SK-N-SH (cell line): ENCODE measurements at regions not wholly inside any gene's neighbourhood (a gene's known extent, or its start where the extent isn't known, plus 50 kb on each side); places are given as distances from the start of the nearest gene placed in this dataset.

Experiments
- CTCF ChIA-PET: fragments of 300-600, 350-600 bp; formaldehyde crosslinking; extraction: SDS; loops from one replicate; lab custom pipeline; 2021; lab: Yijun Ruan, JAX
- POLR2A ChIA-PET: fragments of 350-600 bp; sonication (Branson Sonifier 250); formaldehyde crosslinking; extraction: SDS; loops from one replicate; lab custom pipeline; 2020; ENCODE audit warnings: antibody characterized with exemption, inconsistent platforms; lab: Yijun Ruan, JAX
- DNase-seq: peaks from one replicate; pipeline ENCODE4 v3.0.0; 2012
- H2AFZ ChIP-seq: fragments of 200-600 bp; sonication (generic); 2 replicates; pipeline ENCODE4 v1.8.1; 2016; ENCODE audit warnings: antibody characterized with exemption, mild to moderate bottlenecking, low read depth
- H3F3A ChIP-seq: fragments of 200-600 bp; sonication (generic); replicated peaks from 2 replicates; pipeline ENCODE3; 2016; ENCODE audit warnings: antibody characterized with exemption, mild to moderate bottlenecking; ENCODE audit not compliant: insufficient read depth
- H3K27ac ChIP-seq, 2 experiments: fragments of 200-500 bp in 1 of 2; fragments of 200-600 bp in 1 of 2; sonication (Bioruptor generic) in 1 of 2; sonication (generic), shearing (Covaris generic) in 1 of 2; 2 replicates each; pipeline versions ENCODE4 v1.5.1 to v1.6.1; 2014 to 2016; ENCODE audit warnings: low read depth in 2 of 2, inconsistent platforms in 1 of 2, low read length in 1 of 2, mild to moderate bottlenecking in 1 of 2, mixed read lengths in 1 of 2
- H3K27me3 ChIP-seq: fragments of 200-600 bp; sonication (generic), shearing (Covaris generic); 2 replicates; pipeline ENCODE4 v1.6.1; 2016; ENCODE audit warnings: mixed run types; ENCODE audit not compliant: insufficient read depth
- H3K36me3 ChIP-seq, 2 experiments: fragments of 200-500 bp in 1 of 2; fragments of 200-600 bp in 1 of 2; sonication (Bioruptor generic) in 1 of 2; sonication (generic) in 1 of 2; replicated peaks in 1 of 2; 2 replicates each; pipeline versions ENCODE3 to v1.5.1; 2014 to 2016; ENCODE audit warnings: low read length in 1 of 2, mild to moderate bottlenecking in 1 of 2; ENCODE audit not compliant: insufficient read depth in 2 of 2, control insufficient read depth in 1 of 2
- H3K4me1 ChIP-seq, 2 experiments: fragments of 200-500 bp in 1 of 2; fragments of 200-600 bp in 1 of 2; sonication (Bioruptor generic) in 1 of 2; sonication (generic), shearing (Covaris generic) in 1 of 2; 2 replicates each; pipeline versions ENCODE4 v1.5.1 to v1.6.1; 2014 to 2016; ENCODE audit warnings: low read depth in 1 of 2, low read length in 1 of 2, mixed run types in 1 of 2; ENCODE audit not compliant: insufficient read depth in 2 of 2, control insufficient read depth in 1 of 2
- H3K4me2 ChIP-seq: fragments of 200-600 bp; sonication (generic), shearing (Covaris generic); 2 replicates; pipeline ENCODE4 v1.6.1; 2017; ENCODE audit warnings: mixed run types
- H3K4me3 ChIP-seq, 2 experiments: fragments of 200-500 bp in 1 of 2; fragments of 200-600 bp in 1 of 2; sonication (Bioruptor generic) in 1 of 2; sonication (generic), shearing (Covaris generic) in 1 of 2; 2 replicates each; pipeline versions ENCODE4 v1.5.1 to v1.8.1; 2014 to 2016; ENCODE audit warnings: low read depth in 2 of 2, inconsistent platforms in 1 of 2, low read length in 1 of 2, mild to moderate bottlenecking in 1 of 2, mixed read lengths in 1 of 2, moderate library complexity in 1 of 2
- H3K79me2 ChIP-seq: fragments of 200-600 bp; sonication (generic); 2 replicates; pipeline ENCODE4 v1.8.1; 2017; ENCODE audit warnings: mild to moderate bottlenecking; ENCODE audit not compliant: insufficient read depth
- H3K9ac ChIP-seq: fragments of 200-600 bp; sonication (generic); 2 replicates; pipeline ENCODE4 v1.6.1; 2017; ENCODE audit warnings: mixed run types
- H3K9me2 ChIP-seq: fragments of 200-600 bp; sonication (generic); 2 replicates; pipeline ENCODE4 v1.6.1; 2017; ENCODE audit warnings: mixed run types
- H3K9me3 ChIP-seq: fragments of 200-600 bp; sonication (generic); 2 replicates; pipeline ENCODE4 v1.6.1; 2017; ENCODE audit warnings: mixed run types, mild to moderate bottlenecking, moderate library complexity
- H4K20me1 ChIP-seq: fragments of 200-600 bp; sonication (generic); 2 replicates; pipeline ENCODE4 v1.6.1; 2017; ENCODE audit warnings: mild to moderate bottlenecking, mixed run types; ENCODE audit not compliant: insufficient read depth
- CHD2 ChIP-seq: fragments of 150-350 bp; IDR thresholded peaks from 2 replicates; pipeline ENCODE4 v1.6.1; 2018; ENCODE audit warnings: low read length; ENCODE audit not compliant: partially characterized antibody
- EZH2phosphoT487 ChIP-seq: fragments of 200-600 bp; sonication (generic); IDR thresholded peaks from 2 replicates; pipeline ENCODE4 v1.6.1; 2017; ENCODE audit warnings: low read depth, mixed run types, mild to moderate bottlenecking, antibody characterized with exemption, moderate library complexity, borderline replicate concordance
- GABPA ChIP-seq: IDR thresholded peaks from 2 replicates; pipeline ENCODE4 v1.4.0; 2012; ENCODE audit warnings: low read depth, mild to moderate bottlenecking
- JUND ChIP-seq: IDR thresholded peaks from 2 replicates; pipeline ENCODE4 v1.4.0; 2012
- NFIC ChIP-seq: IDR thresholded peaks from 2 replicates; pipeline ENCODE4 v1.4.0; 2012; ENCODE audit warnings: borderline replicate concordance
- SIN3A ChIP-seq: IDR thresholded peaks from 2 replicates; pipeline ENCODE4 v1.6.1; 2012; ENCODE audit warnings: low read depth, mild to moderate bottlenecking, low read length, moderate library complexity, borderline replicate concordance
- SMC3 ChIP-seq: IDR thresholded peaks from 2 replicates; pipeline ENCODE4 v1.6.1; 2012; ENCODE audit warnings: low read depth, low read length, improper control_type of control experiment
- TEAD4 ChIP-seq: IDR thresholded peaks from 2 replicates; pipeline ENCODE4 v1.4.0; 2012; ENCODE audit warnings: mild to moderate bottlenecking, borderline replicate concordance; ENCODE audit not compliant: insufficient read depth
- WGBS: methylation state at CpG from one replicate; pipeline ENCODE4 v1.1.6; 2017; ENCODE audit warnings: low lambda C conversion rate; 5-methylcytosine and 5-hydroxymethylcytosine counted together
- TF ChIP-seq, protein P1 (sequence below): IDR thresholded peaks from 2 replicates; pipeline ENCODE4 v1.4.0; 2012; ENCODE audit warnings: low read depth, borderline replicate concordance
- TF ChIP-seq, protein P2 (sequence below): fragments of 150-350 bp; IDR thresholded peaks from 2 replicates; pipeline ENCODE4 v1.6.1; 2016; ENCODE audit warnings: mild to moderate bottlenecking, low read depth, low read length
- TF ChIP-seq, protein P3 (sequence below): fragments of 200-600 bp; sonication (generic); IDR thresholded peaks from 2 replicates; pipeline ENCODE4 v1.6.1; 2017; ENCODE audit warnings: antibody characterized with exemption, mild to moderate bottlenecking, moderate library complexity
- TF ChIP-seq, protein P4 (sequence below): IDR thresholded peaks from 2 replicates; pipeline ENCODE4; 2012
- TF ChIP-seq, protein P5 (sequence below): IDR thresholded peaks from 2 replicates; pipeline ENCODE4 v1.6.1; 2012; ENCODE audit warnings: mild to moderate bottlenecking, low read depth, low read length, moderate library complexity

DNA sequence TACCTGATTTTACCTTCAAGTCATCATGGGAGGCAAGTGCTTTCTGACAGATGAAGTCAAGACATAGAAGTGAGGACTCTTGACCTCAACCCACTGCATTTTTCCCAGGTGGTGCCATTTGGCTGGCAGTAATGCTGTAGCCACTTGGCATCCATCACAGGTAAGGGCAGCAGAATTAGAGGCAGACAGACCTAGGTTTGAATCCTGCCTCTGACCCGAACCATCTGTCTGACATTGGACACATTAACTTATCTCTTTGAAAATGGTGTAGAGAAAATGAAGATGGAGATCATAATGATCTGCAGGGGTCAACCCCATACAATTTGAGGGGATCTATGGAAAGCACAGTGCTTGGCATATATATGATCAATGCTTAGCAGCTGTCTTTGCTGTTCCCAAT is 505.5 kb downstream of the NPIPA7 start:
- no peak overlapping the region for H3K4me2 ChIP-seq
- 29% methylated on average over 1 of the region's 1 CpG for WGBS

DNA sequence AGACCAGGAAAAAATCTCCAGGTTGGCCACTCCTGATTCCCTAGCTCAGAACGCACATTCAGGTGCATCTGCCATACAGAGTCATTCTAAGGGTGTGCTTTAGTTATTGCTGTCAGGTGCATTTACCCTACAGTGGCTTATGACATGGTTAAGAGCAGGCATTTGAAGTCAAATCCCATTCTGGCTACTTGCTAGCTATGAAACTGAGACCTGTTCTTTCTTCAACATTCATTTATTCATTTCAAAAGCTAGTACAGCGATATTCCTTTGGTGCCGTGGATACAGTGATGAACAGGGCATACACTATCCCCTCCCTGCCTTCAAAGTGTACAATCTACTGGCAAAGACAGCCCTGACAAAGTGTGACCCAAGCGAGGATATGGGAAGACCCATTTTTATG is 508.3 kb downstream of the NPIPA7 start:
- H3K9me3 ChIP-seq = no peaks in the 10 kb centered on the region
- H3K36me3 ChIP-seq = no peaks in the 10 kb centered on the region
- ChIA-PET CTCF (interaction anchor here (0.6 kb wide), 1 partner anchor 314 kb away, joined by 3 read pairs; no protein-coding TSS in a partner anchor), POLR2A (no interaction called here)
- H3K9ac ChIP-seq = no peak overlapping the region
- H3K9me2 ChIP-seq = no peaks in the 10 kb centered on the region
- H3K4me3 ChIP-seq = no peak overlapping the region
- H3K27me3 ChIP-seq = no peaks in the 10 kb centered on the region
- no peaks in the 10 kb centered on the region for H4K20me1 ChIP-seq
- WGBS = 40% methylated on average over 4 of the region's 4 CpGs
- H3F3A ChIP-seq = no peaks in the 10 kb centered on the region
- no peak overlapping the region for H3K27ac ChIP-seq
- no peak overlapping the region for H2AFZ ChIP-seq
- H3K79me2 ChIP-seq = no peaks in the 10 kb centered on the region
- no peak for TF ChIP-seq SMC3
- TF ChIP-seq, protein P1, sequence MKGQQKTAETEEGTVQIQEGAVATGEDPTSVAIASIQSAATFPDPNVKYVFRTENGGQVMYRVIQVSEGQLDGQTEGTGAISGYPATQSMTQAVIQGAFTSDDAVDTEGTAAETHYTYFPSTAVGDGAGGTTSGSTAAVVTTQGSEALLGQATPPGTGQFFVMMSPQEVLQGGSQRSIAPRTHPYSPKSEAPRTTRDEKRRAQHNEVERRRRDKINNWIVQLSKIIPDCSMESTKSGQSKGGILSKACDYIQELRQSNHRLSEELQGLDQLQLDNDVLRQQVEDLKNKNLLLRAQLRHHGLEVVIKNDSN = no peak
- TF ChIP-seq, all 33 proteins: peak for 0
- Histone ChIP-seq H3K4me1 (no peaks in the 10 kb centered on the region), H3K4me2 (no peak overlapping the region)
- DNase-seq = no peak

More for the DNA sequence above, 505.5 kb downstream of the NPIPA7 start:
- Histone ChIP-seq H3K27ac (no peak overlapping the region), H3K27me3 (no peaks in the 10 kb centered on the region), H3F3A (no peaks in the 10 kb centered on the region)
- no peak for DNase-seq
- no peak for TF ChIP-seq JUND
- TF ChIP-seq, all 33 proteins: peak for 0
- H3K36me3 ChIP-seq = no peaks in the 10 kb centered on the region
- ChIA-PET CTCF (interaction anchor here (1.6 kb wide), 1 partner anchor 8 kb away, joined by 4 read pairs; no protein-coding TSS in a partner anchor), POLR2A (no interaction called here)
- H3K4me3 ChIP-seq = no peak overlapping the region
- H4K20me1 ChIP-seq = no peaks in the 10 kb centered on the region
- H3K9me3 ChIP-seq = no peaks in the 10 kb centered on the region
- H3K9me2 ChIP-seq = no peaks in the 10 kb centered on the region
- no peak overlapping the region for H2AFZ ChIP-seq
- H3K79me2 ChIP-seq = no peaks in the 10 kb centered on the region
- H3K4me1 ChIP-seq = no peaks in the 10 kb centered on the region
- no peak overlapping the region for H3K9ac ChIP-seq

DNA sequence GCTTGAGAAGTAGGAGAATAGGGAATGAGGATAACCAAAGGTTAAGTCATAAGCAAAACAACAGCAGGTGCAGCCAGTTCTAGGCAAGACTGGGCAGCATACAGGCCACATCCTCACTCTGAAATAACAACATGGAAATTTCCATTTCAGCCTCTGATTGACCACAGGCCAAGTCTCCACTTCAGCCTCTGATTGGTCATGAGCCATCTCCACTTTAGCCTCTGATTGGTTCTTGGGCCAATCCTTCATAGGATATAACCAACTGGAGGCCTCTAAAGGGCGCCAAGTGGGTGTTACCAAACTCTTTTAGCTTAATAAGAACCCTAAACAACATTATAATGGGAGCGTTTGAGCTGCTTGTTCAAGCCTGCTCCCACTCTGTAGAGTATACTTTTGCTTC is 512.0 kb downstream of the NPIPA7 start:
- H3K27me3 ChIP-seq = no peaks in the 10 kb centered on the region
- H3K27ac ChIP-seq = no peak overlapping the region
- H4K20me1 ChIP-seq = no peaks in the 10 kb centered on the region
- DNase-seq = no peak
- H3K9ac ChIP-seq = no peak overlapping the region
- no peaks in the 10 kb centered on the region for H3K79me2 ChIP-seq
- H3K9me2 ChIP-seq = no peaks in the 10 kb centered on the region
- WGBS = 41% methylated on average over 2 of the region's 2 CpGs
- H3K4me3 ChIP-seq = no peak overlapping the region
- no peaks in the 10 kb centered on the region for H3K9me3 ChIP-seq
- H2AFZ ChIP-seq = no peak overlapping the region
- ChIA-PET CTCF (no interaction called here), POLR2A (no interaction called here)
- H3K36me3 ChIP-seq = no peaks in the 10 kb centered on the region
- no peaks in the 10 kb centered on the region for H3K4me1 ChIP-seq
- H3K4me2 ChIP-seq = no peak overlapping the region
- no peaks in the 10 kb centered on the region for H3F3A ChIP-seq
- TF ChIP-seq, protein P2, sequence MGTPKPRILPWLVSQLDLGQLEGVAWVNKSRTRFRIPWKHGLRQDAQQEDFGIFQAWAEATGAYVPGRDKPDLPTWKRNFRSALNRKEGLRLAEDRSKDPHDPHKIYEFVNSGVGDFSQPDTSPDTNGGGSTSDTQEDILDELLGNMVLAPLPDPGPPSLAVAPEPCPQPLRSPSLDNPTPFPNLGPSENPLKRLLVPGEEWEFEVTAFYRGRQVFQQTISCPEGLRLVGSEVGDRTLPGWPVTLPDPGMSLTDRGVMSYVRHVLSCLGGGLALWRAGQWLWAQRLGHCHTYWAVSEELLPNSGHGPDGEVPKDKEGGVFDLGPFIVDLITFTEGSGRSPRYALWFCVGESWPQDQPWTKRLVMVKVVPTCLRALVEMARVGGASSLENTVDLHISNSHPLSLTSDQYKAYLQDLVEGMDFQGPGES = no peak
- TF ChIP-seq SIN3A = no peak
- TF ChIP-seq, protein P3, sequence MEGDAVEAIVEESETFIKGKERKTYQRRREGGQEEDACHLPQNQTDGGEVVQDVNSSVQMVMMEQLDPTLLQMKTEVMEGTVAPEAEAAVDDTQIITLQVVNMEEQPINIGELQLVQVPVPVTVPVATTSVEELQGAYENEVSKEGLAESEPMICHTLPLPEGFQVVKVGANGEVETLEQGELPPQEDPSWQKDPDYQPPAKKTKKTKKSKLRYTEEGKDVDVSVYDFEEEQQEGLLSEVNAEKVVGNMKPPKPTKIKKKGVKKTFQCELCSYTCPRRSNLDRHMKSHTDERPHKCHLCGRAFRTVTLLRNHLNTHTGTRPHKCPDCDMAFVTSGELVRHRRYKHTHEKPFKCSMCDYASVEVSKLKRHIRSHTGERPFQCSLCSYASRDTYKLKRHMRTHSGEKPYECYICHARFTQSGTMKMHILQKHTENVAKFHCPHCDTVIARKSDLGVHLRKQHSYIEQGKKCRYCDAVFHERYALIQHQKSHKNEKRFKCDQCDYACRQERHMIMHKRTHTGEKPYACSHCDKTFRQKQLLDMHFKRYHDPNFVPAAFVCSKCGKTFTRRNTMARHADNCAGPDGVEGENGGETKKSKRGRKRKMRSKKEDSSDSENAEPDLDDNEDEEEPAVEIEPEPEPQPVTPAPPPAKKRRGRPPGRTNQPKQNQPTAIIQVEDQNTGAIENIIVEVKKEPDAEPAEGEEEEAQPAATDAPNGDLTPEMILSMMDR = no peak
- TF ChIP-seq, protein P4, sequence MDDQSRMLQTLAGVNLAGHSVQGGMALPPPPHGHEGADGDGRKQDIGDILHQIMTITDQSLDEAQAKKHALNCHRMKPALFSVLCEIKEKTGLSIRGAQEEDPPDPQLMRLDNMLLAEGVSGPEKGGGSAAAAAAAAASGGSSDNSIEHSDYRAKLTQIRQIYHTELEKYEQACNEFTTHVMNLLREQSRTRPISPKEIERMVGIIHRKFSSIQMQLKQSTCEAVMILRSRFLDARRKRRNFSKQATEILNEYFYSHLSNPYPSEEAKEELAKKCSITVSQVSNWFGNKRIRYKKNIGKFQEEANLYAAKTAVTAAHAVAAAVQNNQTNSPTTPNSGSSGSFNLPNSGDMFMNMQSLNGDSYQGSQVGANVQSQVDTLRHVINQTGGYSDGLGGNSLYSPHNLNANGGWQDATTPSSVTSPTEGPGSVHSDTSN = no peak
- no peak for TF ChIP-seq EZH2phosphoT487
- no peak for TF ChIP-seq SMC3
- TF ChIP-seq, protein P5, sequence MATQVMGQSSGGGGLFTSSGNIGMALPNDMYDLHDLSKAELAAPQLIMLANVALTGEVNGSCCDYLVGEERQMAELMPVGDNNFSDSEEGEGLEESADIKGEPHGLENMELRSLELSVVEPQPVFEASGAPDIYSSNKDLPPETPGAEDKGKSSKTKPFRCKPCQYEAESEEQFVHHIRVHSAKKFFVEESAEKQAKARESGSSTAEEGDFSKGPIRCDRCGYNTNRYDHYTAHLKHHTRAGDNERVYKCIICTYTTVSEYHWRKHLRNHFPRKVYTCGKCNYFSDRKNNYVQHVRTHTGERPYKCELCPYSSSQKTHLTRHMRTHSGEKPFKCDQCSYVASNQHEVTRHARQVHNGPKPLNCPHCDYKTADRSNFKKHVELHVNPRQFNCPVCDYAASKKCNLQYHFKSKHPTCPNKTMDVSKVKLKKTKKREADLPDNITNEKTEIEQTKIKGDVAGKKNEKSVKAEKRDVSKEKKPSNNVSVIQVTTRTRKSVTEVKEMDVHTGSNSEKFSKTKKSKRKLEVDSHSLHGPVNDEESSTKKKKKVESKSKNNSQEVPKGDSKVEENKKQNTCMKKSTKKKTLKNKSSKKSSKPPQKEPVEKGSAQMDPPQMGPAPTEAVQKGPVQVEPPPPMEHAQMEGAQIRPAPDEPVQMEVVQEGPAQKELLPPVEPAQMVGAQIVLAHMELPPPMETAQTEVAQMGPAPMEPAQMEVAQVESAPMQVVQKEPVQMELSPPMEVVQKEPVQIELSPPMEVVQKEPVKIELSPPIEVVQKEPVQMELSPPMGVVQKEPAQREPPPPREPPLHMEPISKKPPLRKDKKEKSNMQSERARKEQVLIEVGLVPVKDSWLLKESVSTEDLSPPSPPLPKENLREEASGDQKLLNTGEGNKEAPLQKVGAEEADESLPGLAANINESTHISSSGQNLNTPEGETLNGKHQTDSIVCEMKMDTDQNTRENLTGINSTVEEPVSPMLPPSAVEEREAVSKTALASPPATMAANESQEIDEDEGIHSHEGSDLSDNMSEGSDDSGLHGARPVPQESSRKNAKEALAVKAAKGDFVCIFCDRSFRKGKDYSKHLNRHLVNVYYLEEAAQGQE = no peak
- no peak for TF ChIP-seq GABPA
- no peak for TF ChIP-seq CHD2
- TF ChIP-seq NFIC = no peak
- no peak for TF ChIP-seq TEAD4
